ENCODE measurements at regions not wholly inside any gene's neighbourhood (a gene's known extent, or its start where the extent isn't known, plus 50 kb on each side); places are given as distances from the start of the nearest gene placed in this dataset.

DNA sequence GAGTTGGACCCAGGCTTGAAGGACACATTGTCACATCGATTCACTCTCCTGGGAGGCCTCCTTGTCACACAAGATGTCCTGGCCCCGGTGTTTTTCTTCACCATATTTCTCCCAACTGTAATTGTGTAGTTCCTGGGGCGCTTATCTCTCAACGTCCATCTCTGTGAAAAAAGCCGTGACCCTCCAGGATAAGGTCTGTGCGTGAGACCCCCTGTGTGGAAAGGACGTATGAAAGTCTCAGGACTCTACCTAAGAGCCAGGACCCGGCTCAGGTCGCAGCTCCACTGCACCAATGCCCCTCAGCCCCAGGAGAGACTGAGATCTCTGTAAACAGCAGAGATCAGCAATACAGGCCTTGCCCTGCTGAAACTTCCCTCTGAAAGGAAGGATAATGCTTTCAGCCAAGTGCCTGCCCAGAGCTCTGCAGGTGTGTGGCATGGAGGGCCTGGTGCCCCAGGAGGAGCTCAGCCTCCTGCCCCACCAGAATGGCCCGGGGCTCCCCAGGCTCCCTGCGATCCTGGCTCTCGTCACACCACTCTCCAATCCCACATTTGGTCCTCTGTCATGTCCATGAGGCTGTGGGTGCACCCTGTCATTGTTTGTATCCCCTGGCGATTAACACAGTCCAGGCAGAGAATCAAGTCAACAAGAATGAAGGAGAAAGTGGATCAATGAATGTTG is 119.2 kb upstream of the TMEM45B start:
- Histone ChIP-seq H3K9me2 (ENCODE audit: insufficient read depth, low read length) (no peaks in the 10 kb centered on the region), H3K27ac (ENCODE audit: low read length) (no peak overlapping the region), H3K27me3 (ENCODE audit: insufficient read depth, low read depth, low read length) (no peaks in the 10 kb centered on the region), H3K4me2 (ENCODE audit: low read length) (no peak overlapping the region), H3K4me3 (ENCODE audit: low read length) (no peak overlapping the region), H2AFZ (ENCODE audit: low read depth, low read length) (no peak overlapping the region), H4K20me1 (ENCODE audit: insufficient read depth) (no peaks in the 10 kb centered on the region), H3F3A (ENCODE audit: insufficient read depth, low read length, poor library complexity, severe bottlenecking) (no peaks in the 10 kb centered on the region), H3K36me3 (ENCODE audit: insufficient read depth, low read length) (no peaks in the 10 kb centered on the region), H3K9ac (ENCODE audit: low read length) (no peak overlapping the region), H3K9me3 (ENCODE audit: low read length) (no peaks in the 10 kb centered on the region), H3K79me2 (replicated peaks; ENCODE audit: insufficient read depth, low read length) (no peaks in the 10 kb centered on the region)
- TF ChIP-seq, protein P1, sequence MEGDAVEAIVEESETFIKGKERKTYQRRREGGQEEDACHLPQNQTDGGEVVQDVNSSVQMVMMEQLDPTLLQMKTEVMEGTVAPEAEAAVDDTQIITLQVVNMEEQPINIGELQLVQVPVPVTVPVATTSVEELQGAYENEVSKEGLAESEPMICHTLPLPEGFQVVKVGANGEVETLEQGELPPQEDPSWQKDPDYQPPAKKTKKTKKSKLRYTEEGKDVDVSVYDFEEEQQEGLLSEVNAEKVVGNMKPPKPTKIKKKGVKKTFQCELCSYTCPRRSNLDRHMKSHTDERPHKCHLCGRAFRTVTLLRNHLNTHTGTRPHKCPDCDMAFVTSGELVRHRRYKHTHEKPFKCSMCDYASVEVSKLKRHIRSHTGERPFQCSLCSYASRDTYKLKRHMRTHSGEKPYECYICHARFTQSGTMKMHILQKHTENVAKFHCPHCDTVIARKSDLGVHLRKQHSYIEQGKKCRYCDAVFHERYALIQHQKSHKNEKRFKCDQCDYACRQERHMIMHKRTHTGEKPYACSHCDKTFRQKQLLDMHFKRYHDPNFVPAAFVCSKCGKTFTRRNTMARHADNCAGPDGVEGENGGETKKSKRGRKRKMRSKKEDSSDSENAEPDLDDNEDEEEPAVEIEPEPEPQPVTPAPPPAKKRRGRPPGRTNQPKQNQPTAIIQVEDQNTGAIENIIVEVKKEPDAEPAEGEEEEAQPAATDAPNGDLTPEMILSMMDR (IDR thresholded peaks at IDR 0.05; ENCODE audit: poor library complexity, severe bottlenecking), result no peak
- TF ChIP-seq EP300 (conservative IDR thresholded peaks at IDR 0.05; ENCODE audit: poor library complexity, severe bottlenecking), result no peak

- no peak overlapping the region for H2AFZ ChIP-seq (ENCODE audit: low read depth, low read length)
- no peaks in the 10 kb centered on the region for H3K36me3 ChIP-seq (ENCODE audit: insufficient read depth, low read length)
- no peak overlapping the region for H3K9ac ChIP-seq (ENCODE audit: low read length)
- no peaks in the 10 kb centered on the region for H3K9me3 ChIP-seq (ENCODE audit: low read length)
- H3K4me3 ChIP-seq (ENCODE audit: low read length), result no peak overlapping the region
- H4K20me1 ChIP-seq (ENCODE audit: insufficient read depth), result no peaks in the 10 kb centered on the region
- H3K27ac ChIP-seq (ENCODE audit: low read length), result no peak overlapping the region
- no peaks in the 10 kb centered on the region for H3K27me3 ChIP-seq (ENCODE audit: insufficient read depth, low read depth, low read length)
- no peak overlapping the region for H3K4me2 ChIP-seq (ENCODE audit: low read length)
- no peaks in the 10 kb centered on the region for H3K79me2 ChIP-seq (replicated peaks; ENCODE audit: insufficient read depth, low read length)
- TF ChIP-seq, protein P2, sequence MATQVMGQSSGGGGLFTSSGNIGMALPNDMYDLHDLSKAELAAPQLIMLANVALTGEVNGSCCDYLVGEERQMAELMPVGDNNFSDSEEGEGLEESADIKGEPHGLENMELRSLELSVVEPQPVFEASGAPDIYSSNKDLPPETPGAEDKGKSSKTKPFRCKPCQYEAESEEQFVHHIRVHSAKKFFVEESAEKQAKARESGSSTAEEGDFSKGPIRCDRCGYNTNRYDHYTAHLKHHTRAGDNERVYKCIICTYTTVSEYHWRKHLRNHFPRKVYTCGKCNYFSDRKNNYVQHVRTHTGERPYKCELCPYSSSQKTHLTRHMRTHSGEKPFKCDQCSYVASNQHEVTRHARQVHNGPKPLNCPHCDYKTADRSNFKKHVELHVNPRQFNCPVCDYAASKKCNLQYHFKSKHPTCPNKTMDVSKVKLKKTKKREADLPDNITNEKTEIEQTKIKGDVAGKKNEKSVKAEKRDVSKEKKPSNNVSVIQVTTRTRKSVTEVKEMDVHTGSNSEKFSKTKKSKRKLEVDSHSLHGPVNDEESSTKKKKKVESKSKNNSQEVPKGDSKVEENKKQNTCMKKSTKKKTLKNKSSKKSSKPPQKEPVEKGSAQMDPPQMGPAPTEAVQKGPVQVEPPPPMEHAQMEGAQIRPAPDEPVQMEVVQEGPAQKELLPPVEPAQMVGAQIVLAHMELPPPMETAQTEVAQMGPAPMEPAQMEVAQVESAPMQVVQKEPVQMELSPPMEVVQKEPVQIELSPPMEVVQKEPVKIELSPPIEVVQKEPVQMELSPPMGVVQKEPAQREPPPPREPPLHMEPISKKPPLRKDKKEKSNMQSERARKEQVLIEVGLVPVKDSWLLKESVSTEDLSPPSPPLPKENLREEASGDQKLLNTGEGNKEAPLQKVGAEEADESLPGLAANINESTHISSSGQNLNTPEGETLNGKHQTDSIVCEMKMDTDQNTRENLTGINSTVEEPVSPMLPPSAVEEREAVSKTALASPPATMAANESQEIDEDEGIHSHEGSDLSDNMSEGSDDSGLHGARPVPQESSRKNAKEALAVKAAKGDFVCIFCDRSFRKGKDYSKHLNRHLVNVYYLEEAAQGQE (IDR thresholded peaks at IDR 0.05; ENCODE audit: borderline replicate concordance), result no peak
- TF ChIP-seq, protein P1 (IDR thresholded peaks at IDR 0.05; ENCODE audit: poor library complexity, severe bottlenecking), result no peak
- TF ChIP-seq MXI1 (conservative IDR thresholded peaks at IDR 0.05; ENCODE audit: poor library complexity, severe bottlenecking) (no peak), TAF1 (IDR thresholded peaks at IDR 0.05; ENCODE audit: low read depth) (no peak), EZH2 (IDR thresholded peaks at IDR 0.05; ENCODE audit: borderline replicate concordance, insufficient read depth, low read length, poor library complexity, severe bottlenecking) (no peak), SMC3 (conservative IDR thresholded peaks at IDR 0.05; ENCODE audit: poor library complexity) (no peak), POLR2AphosphoS5 (IDR thresholded peaks at IDR 0.05) (no peak), EP300 (conservative IDR thresholded peaks at IDR 0.05; ENCODE audit: poor library complexity, severe bottlenecking) (no peak), RAD21 (conservative IDR thresholded peaks at IDR 0.05) (no peak)
- H3K9me2 ChIP-seq (ENCODE audit: insufficient read depth, low read length), result no peaks in the 10 kb centered on the region
- no peaks in the 10 kb centered on the region for H3F3A ChIP-seq (ENCODE audit: insufficient read depth, low read length, poor library complexity, severe bottlenecking)
Measured at GRCh38 chr11:129698212-129698611, 117.4 kb upstream of the TMEM45B start.
